Stimulated activated naive CD8-positive, alpha-beta T cell treated with anti-CD3 and anti-CD28 coated beads, Interleukin-15, amount 100 ng/mL, for 72 hours (primary cell): ENCODE measurements at regions not wholly inside any gene's neighbourhood (a gene's known extent, or its start where the extent isn't known, plus 50 kb on each side); places are given as distances from the start of the nearest gene placed in this dataset.
A peak's percentile ranks its signal among the peaks of the same experiment; 100 is the strongest.

Source experiments
- ATAC-seq: fragments of 150-1000 bp; cut with Tn5 transposase; 2 replicates; pipeline ENCODE4 v1.10.0; 2021; ENCODE audit warnings: mild to moderate bottlenecking, moderate library complexity
- DNase-seq, 2 donors: peaks; one replicate each; pipeline ENCODE4 v3.0.0; 2021 to 2022
- H3K27ac Mint-ChIP-seq, 2 donors: one replicate each; pipeline ENCODE4 v1.8.0; 2022; ENCODE audit warnings: mild to moderate bottlenecking in 2 of 2, mixed read lengths in 2 of 2, moderate library complexity in 2 of 2
- H3K27me3 Mint-ChIP-seq: one replicate; pipeline ENCODE4 v1.8.0; 2022; ENCODE audit warnings: mixed read lengths
- H3K4me1 Mint-ChIP-seq: one replicate; pipeline ENCODE4 v1.8.0; 2022; ENCODE audit warnings: mild to moderate bottlenecking, mixed read lengths
- H3K4me3 Mint-ChIP-seq, 2 donors: one replicate each; pipeline ENCODE4 v1.8.0; 2022; ENCODE audit warnings: mild to moderate bottlenecking in 2 of 2, mixed read lengths in 2 of 2, moderate library complexity in 1 of 2
- H3K9me3 Mint-ChIP-seq, 2 donors: one replicate each; pipeline ENCODE4 v1.8.0; 2022; ENCODE audit warnings: mixed read lengths in 2 of 2

- no peak for DNase-seq
- H3K4me3 Mint-ChIP-seq, result no peak overlapping the region
- H3K9me3 Mint-ChIP-seq, result peaks cover 5 to 30% of the 10 kb centered on the region in 2 donors
These were observed 426.7 kb upstream of the MYT1L start for GRCh38 chr2:2757764-2758163.

GRCh38 chr2:2756886-2757285 is 425.8 kb upstream of the MYT1L start:
- DNase-seq, result no peak
- Mint-ChIP-seq H3K27me3 (no peaks in the 10 kb centered on the region), H3K9me3 (peaks cover 6 to 36% of the 10 kb centered on the region in 2 donors), H3K4me3 (no peak overlapping the region), H3K4me1 (no peaks in the 10 kb centered on the region), H3K27ac (no peak overlapping the region)
- ATAC-seq, result no peak

More at GRCh38 chr2:2757764-2758163, 426.7 kb upstream of the MYT1L start:
- no peaks in the 10 kb centered on the region for H3K27me3 Mint-ChIP-seq
- no peaks in the 10 kb centered on the region for H3K4me1 Mint-ChIP-seq
- no peak overlapping the region for H3K27ac Mint-ChIP-seq
- ATAC-seq, result no peak

GRCh38 chr2:2755990-2756389 is 424.9 kb upstream of the MYT1L start:
- peaks cover 14 to 42% of the 10 kb centered on the region in 2 donors for H3K9me3 Mint-ChIP-seq
- H3K27ac Mint-ChIP-seq, result no peak overlapping the region
- ATAC-seq, result no peak
- H3K27me3 Mint-ChIP-seq, result no peaks in the 10 kb centered on the region
- no peaks in the 10 kb centered on the region for H3K4me1 Mint-ChIP-seq
- no peak overlapping the region for H3K4me3 Mint-ChIP-seq
- DNase-seq, result no peak

- Mint-ChIP-seq H3K9me3 (peaks cover 18 to 42% of the 10 kb centered on the region in 2 donors), H3K27me3 (no peaks in the 10 kb centered on the region), H3K4me1 (no peaks in the 10 kb centered on the region), H3K4me3 (no peak overlapping the region), H3K27ac (no peak overlapping the region)
- no peak for DNase-seq
- ATAC-seq, result no peak
These were observed 423.9 kb upstream of the MYT1L start for GRCh38 chr2:2754940-2755339.

- DNase-seq, result no peak
- no peak overlapping the region for H3K4me3 Mint-ChIP-seq
- ATAC-seq, result no peak
- H3K27me3 Mint-ChIP-seq, result no peaks in the 10 kb centered on the region
- H3K9me3 Mint-ChIP-seq, result peaks cover 20 to 46% of the 10 kb centered on the region in 2 donors
- H3K27ac Mint-ChIP-seq, result no peak overlapping the region
- no peaks in the 10 kb centered on the region for H3K4me1 Mint-ChIP-seq
These were observed 420.7 kb upstream of the MYT1L start for GRCh38 chr2:2751715-2752315.

GRCh38 chr2:2750867-2751714 is 420.0 kb upstream of the MYT1L start:
- Mint-ChIP-seq H3K27me3 (no peaks in the 10 kb centered on the region), H3K9me3 (peaks cover 20 to 46% of the 10 kb centered on the region in 2 donors), H3K4me1 (no peaks in the 10 kb centered on the region), H3K27ac (no peak overlapping the region), H3K4me3 (no peak overlapping the region)
- no peak for ATAC-seq
- DNase-seq, result no peak

- H3K9me3 Mint-ChIP-seq, result peaks cover 16 to 40% of the 10 kb centered on the region in 2 donors
- H3K4me1 Mint-ChIP-seq, result no peaks in the 10 kb centered on the region
- DNase-seq (no peak), ATAC-seq (no peak)
- H3K27ac Mint-ChIP-seq, result no peak overlapping the region
- H3K27me3 Mint-ChIP-seq, result no peaks in the 10 kb centered on the region
- H3K4me3 Mint-ChIP-seq, result no peak overlapping the region
These were observed 418.1 kb upstream of the MYT1L start for GRCh38 chr2:2749206-2749598.

- DNase-seq (no peak), ATAC-seq (no peak)
- Mint-ChIP-seq H3K4me1 (no peaks in the 10 kb centered on the region), H3K27ac (no peak overlapping the region), H3K27me3 (no peaks in the 10 kb centered on the region), H3K4me3 (no peak overlapping the region), H3K9me3 (peaks cover 15 to 34% of the 10 kb centered on the region in 2 donors)
These were observed 417.5 kb upstream of the MYT1L start for GRCh38 chr2:2748399-2749205.

GRCh38 chr2:2747797-2748301 is 416.8 kb upstream of the MYT1L start:
- H3K4me3 Mint-ChIP-seq, result no peak overlapping the region
- H3K27ac Mint-ChIP-seq, result no peak overlapping the region
- H3K27me3 Mint-ChIP-seq, result no peaks in the 10 kb centered on the region

GRCh38 chr2:2746731-2747130 is 415.7 kb upstream of the MYT1L start:
- Mint-ChIP-seq H3K9me3 (peaks cover 12 to 18% of the 10 kb centered on the region in 2 donors), H3K4me1 (no peaks in the 10 kb centered on the region), H3K27me3 (no peaks in the 10 kb centered on the region), H3K27ac (no peak overlapping the region), H3K4me3 (no peak overlapping the region)
- ATAC-seq (no peak), DNase-seq (no peak)

More at GRCh38 chr2:2747797-2748301, 416.8 kb upstream of the MYT1L start:
- H3K4me1 Mint-ChIP-seq, result no peaks in the 10 kb centered on the region
- peaks cover 15 to 26% of the 10 kb centered on the region in 2 donors for H3K9me3 Mint-ChIP-seq
- ATAC-seq, result no peak
- DNase-seq, result no peak

- Mint-ChIP-seq H3K4me3 (no peak overlapping the region), H3K27ac (no peak overlapping the region), H3K4me1 (no peaks in the 10 kb centered on the region), H3K9me3 (peaks cover 7 to 12% of the 10 kb centered on the region in 2 donors), H3K27me3 (peaks cover 6% of the 10 kb centered on the region)
- DNase-seq (no peak), ATAC-seq (no peak)
These were observed 414.1 kb upstream of the MYT1L start for GRCh38 chr2:2744958-2745715.

GRCh38 chr2:2744107-2744506 is 413.0 kb upstream of the MYT1L start:
- no peak overlapping the region for H3K27ac Mint-ChIP-seq
- H3K4me3 Mint-ChIP-seq, result no peak overlapping the region
- ATAC-seq (no peak), DNase-seq (no peak)
- H3K4me1 Mint-ChIP-seq, result no peaks in the 10 kb centered on the region
- H3K9me3 Mint-ChIP-seq, result peaks cover 8 to 12% of the 10 kb centered on the region in 2 donors
- peaks cover 14% of the 10 kb centered on the region for H3K27me3 Mint-ChIP-seq

- no peak overlapping the region for H3K4me3 Mint-ChIP-seq
- no peaks in the 10 kb centered on the region for H3K4me1 Mint-ChIP-seq
- H3K27me3 Mint-ChIP-seq, result peaks cover 14% of the 10 kb centered on the region
- ATAC-seq (no peak), DNase-seq (no peak)
- no peak overlapping the region for H3K27ac Mint-ChIP-seq
- H3K9me3 Mint-ChIP-seq, result peaks cover 8 to 12% of the 10 kb centered on the region in 2 donors
These were observed 412.1 kb upstream of the MYT1L start for GRCh38 chr2:2743164-2743571.

- peaks cover 8 to 12% of the 10 kb centered on the region in 2 donors for H3K9me3 Mint-ChIP-seq
- DNase-seq, result no peak
- no peak for ATAC-seq
- peaks cover 14% of the 10 kb centered on the region for H3K27me3 Mint-ChIP-seq
- no peak overlapping the region for H3K4me3 Mint-ChIP-seq
- H3K27ac Mint-ChIP-seq, result peak overlapping the region in 1 of 2 donors; percentile 55
- H3K4me1 Mint-ChIP-seq, result no peaks in the 10 kb centered on the region
These were observed 411.7 kb upstream of the MYT1L start for GRCh38 chr2:2742726-2743125.

GRCh38 chr2:2740238-2740775 is 409.2 kb upstream of the MYT1L start:
- no peak for ATAC-seq
- no peak overlapping the region for H3K27ac Mint-ChIP-seq

More at GRCh38 chr2:2740238-2740775, 409.2 kb upstream of the MYT1L start:
- Mint-ChIP-seq H3K4me1 (no peaks in the 10 kb centered on the region), H3K4me3 (no peak overlapping the region), H3K27me3 (peaks cover 14% of the 10 kb centered on the region), H3K9me3 (peaks cover 8 to 12% of the 10 kb centered on the region in 2 donors)
- DNase-seq, result no peak
